Mucosa of stomach (tissue), 1 donor: ENCODE measurements at regions not wholly inside any gene's neighbourhood (a gene's known extent, or its start where the extent isn't known, plus 50 kb on each side); places are given as distances from the start of the nearest gene placed in this dataset.
"Not testable (repeated sequence)": the region's sequence is repeated elsewhere in the genome, so short reads cannot be mapped to it uniquely, and the experiment has no call there.

ENCODE experiments used
- H3K27me3 ChIP-seq: one replicate; pipeline ENCODE4 v1.7.0; 2013; ENCODE audit warnings: mild to moderate bottlenecking, low read length; ENCODE audit not compliant: control insufficient read depth, insufficient read depth
- H3K36me3 ChIP-seq: one replicate; pipeline ENCODE4 v1.7.0; 2013; ENCODE audit warnings: low read length; ENCODE audit not compliant: control insufficient read depth, insufficient read depth
- H3K4me1 ChIP-seq: one replicate; pipeline ENCODE4 v1.7.0; 2013; ENCODE audit warnings: mild to moderate bottlenecking, low read length; ENCODE audit not compliant: control insufficient read depth, insufficient read depth
- H3K4me3 ChIP-seq: one replicate; pipeline ENCODE4 v1.7.0; 2013; ENCODE audit warnings: low read length
- H3K9ac ChIP-seq: one replicate; pipeline ENCODE4 v1.7.0; 2013; ENCODE audit warnings: mild to moderate bottlenecking, low read length, moderate library complexity
- H3K9me3 ChIP-seq: one replicate; pipeline ENCODE4 v1.7.0; 2013; ENCODE audit warnings: mild to moderate bottlenecking, low read length, moderate library complexity; ENCODE audit not compliant: control insufficient read depth
- donor health status: Pancreatic carcinoma.

DNA sequence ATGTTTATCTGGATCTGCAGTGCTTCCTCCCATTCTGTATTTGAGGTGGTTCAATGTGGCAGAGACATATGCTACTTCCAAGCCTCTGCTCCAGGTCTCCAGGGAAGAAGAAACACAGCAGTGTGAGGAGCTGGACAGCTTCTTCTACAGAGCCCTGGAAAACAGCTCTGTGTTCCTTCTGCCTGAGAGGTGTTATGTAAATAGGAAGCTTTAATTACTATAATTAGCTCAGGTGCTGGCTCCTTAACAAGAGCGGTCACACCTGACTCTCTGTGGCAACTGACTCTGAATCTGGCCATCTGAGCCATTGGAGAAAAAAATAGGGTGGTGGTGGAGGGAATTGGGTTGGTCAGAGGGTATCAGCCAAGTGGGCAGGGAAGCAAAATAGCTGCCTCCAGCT lies 332.4 kb upstream of the BRINP1 start:
- Histone ChIP-seq H3K9me3 (no peaks in the 10 kb centered on the region), H3K4me3 (no peak overlapping the region), H3K36me3 (no peaks in the 10 kb centered on the region), H3K9ac (no peak overlapping the region), H3K4me1 (no peaks in the 10 kb centered on the region), H3K27me3 (no peaks in the 10 kb centered on the region)

DNA sequence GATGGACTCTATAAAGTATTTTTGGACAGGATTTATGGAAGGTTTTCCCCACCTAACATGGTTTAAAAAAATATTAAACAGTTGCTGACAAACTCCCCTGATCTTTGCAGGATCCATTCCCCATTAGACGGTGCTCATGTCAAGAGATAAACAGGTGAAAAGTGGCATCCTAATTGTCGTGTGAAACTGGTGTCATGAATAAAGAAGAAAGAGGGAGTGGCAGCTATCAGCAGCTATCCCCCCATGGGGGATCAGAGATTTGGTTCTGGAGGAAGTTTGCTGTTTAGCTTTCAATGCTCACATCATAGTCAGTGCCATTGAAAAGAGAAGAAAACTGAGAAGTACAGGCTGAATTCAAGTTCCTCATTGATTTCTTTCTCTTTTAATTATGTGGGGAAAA lies 329.3 kb upstream of the BRINP1 start:
- H3K4me3 ChIP-seq: no peak overlapping the region
- no peaks in the 10 kb centered on the region for H3K27me3 ChIP-seq
- H3K9me3 ChIP-seq: no peaks in the 10 kb centered on the region
- no peak overlapping the region for H3K9ac ChIP-seq
- no peaks in the 10 kb centered on the region for H3K36me3 ChIP-seq
- H3K4me1 ChIP-seq: no peaks in the 10 kb centered on the region

GRCh38 chr9:119697996-119698395 lies 328.8 kb upstream of the BRINP1 start:
- no peaks in the 10 kb centered on the region for H3K27me3 ChIP-seq
- H3K36me3 ChIP-seq: no peaks in the 10 kb centered on the region
- H3K4me3 ChIP-seq: no peak overlapping the region
- no peaks in the 10 kb centered on the region for H3K4me1 ChIP-seq
- no peaks in the 10 kb centered on the region for H3K9me3 ChIP-seq
- no peak overlapping the region for H3K9ac ChIP-seq

DNA sequence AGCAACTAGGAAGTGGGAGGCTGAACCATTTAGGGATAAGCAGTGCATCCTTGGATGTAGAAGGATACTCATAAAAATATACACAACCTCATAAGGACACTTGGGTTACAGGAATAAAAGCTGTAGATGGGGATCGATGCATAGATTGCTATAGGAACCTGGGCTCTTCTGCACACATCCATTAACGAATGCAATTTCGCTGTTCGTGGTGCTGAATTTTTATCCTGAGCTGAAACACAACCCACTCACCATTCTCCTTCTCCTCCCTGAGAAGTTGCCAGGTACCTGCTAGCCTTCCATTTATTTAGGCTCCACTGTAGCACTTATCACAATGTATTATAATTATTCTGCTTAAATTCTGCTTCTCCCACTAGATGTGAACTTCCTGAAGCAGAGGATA lies 320.6 kb upstream of the BRINP1 start:
- Histone ChIP-seq H3K4me3 (no peak overlapping the region), H3K27me3 (no peaks in the 10 kb centered on the region), H3K9ac (no peak overlapping the region), H3K9me3 (no peaks in the 10 kb centered on the region), H3K36me3 (no peaks in the 10 kb centered on the region), H3K4me1 (no peaks in the 10 kb centered on the region)

GRCh38 chr9:119688547-119688946 lies 319.3 kb upstream of the BRINP1 start:
- H3K27me3 ChIP-seq: no peaks in the 10 kb centered on the region
- H3K4me3 ChIP-seq: no peak overlapping the region
- H3K9ac ChIP-seq: no peak overlapping the region
- H3K9me3 ChIP-seq: no peaks in the 10 kb centered on the region
- no peaks in the 10 kb centered on the region for H3K4me1 ChIP-seq
- no peaks in the 10 kb centered on the region for H3K36me3 ChIP-seq

DNA sequence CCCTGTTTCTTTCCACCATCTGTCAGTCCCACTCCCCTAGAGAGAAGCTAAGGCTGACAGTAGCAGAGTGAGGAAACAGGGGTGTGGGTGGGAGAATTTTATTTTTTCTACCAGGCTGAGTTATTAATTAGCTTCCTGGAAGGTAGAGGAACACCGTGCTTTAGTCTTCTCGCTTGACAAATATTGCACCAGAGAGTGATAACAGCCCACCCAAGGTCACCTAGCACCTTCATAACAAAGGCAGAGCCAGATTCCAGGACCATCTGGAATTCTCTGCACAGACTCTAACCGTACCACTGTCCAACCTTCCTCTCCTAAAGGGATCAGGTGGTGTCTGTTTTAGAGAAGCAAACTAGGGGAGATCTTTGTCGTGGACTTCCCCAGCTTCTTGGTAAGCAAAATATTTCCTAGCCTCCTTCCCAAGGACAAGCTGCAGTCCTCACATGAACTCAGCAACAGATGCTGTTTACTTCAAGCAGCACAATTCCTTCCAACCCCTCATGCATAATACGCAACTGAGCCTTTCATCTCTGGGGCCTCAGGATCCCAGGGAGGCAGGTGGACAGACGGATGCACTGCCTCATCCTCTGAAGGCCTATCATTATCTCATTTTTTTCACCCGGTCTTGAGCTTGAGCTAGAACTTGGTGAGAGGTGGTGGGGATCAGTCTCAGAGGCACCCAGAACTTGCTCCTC lies 308.7 kb upstream of the BRINP1 start:
- H3K36me3 ChIP-seq: no peaks in the 10 kb centered on the region
- H3K27me3 ChIP-seq: no peaks in the 10 kb centered on the region
- H3K4me1 ChIP-seq: no peaks in the 10 kb centered on the region
- H3K9me3 ChIP-seq: no peaks in the 10 kb centered on the region
- no peak overlapping the region for H3K4me3 ChIP-seq
- H3K9ac ChIP-seq: no peak overlapping the region

DNA sequence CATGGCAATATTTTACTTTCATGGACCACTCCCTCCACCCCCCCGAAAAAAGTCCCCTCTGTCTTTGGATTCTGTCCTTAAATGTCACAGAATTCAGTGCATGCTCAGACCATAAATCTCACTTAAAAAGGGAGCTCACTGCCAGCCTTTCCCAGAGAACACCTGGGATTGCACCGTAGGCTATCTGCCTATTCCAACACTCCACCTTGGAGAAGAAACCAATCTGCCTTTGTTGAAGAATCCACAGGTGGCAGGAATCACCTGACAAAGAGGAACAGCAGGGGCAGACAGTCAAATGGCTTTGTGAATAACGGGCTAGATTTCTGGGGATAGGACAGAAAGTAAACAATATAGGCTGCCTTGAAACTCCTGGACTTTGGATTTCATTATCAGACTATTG lies 306.7 kb upstream of the BRINP1 start:
- no peak overlapping the region for H3K9ac ChIP-seq
- H3K27me3 ChIP-seq: no peaks in the 10 kb centered on the region
- no peak overlapping the region for H3K4me3 ChIP-seq
- H3K9me3 ChIP-seq: no peaks in the 10 kb centered on the region
- H3K4me1 ChIP-seq: no peaks in the 10 kb centered on the region
- no peaks in the 10 kb centered on the region for H3K36me3 ChIP-seq

GRCh38 chr9:119672763-119673162 lies 303.5 kb upstream of the BRINP1 start:
- not testable (repeated sequence) for H3K4me3 ChIP-seq, H3K9ac ChIP-seq, H3K9me3 ChIP-seq, H3K27me3 ChIP-seq, H3K36me3 ChIP-seq, H3K4me1 ChIP-seq

GRCh38 chr9:119667916-119668315 lies 298.7 kb upstream of the BRINP1 start:
- H3K27me3 ChIP-seq: no peaks in the 10 kb centered on the region
- no peak overlapping the region for H3K4me3 ChIP-seq
- no peaks in the 10 kb centered on the region for H3K4me1 ChIP-seq
- no peak overlapping the region for H3K9ac ChIP-seq
- H3K9me3 ChIP-seq: no peaks in the 10 kb centered on the region
- no peaks in the 10 kb centered on the region for H3K36me3 ChIP-seq

DNA sequence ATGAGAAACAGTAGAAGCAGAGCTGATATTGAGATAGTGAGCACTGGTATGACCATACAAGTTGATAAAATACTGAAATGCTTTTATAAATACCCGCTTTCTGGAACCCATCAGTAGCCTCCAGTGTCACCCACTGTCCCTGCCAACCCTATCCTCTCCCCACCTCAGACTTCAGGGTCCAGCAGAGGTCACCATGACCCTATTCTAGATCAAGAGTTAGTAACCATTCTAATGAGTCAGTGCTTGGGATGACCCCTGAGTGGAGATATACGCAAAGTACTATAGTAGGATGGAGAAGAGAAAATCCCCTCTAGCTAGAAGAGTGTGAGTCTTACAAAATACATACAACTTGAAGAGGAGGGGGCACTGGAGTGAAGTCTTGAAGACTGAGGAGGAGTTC lies 297.9 kb upstream of the BRINP1 start:
- H3K4me3 ChIP-seq: no peak overlapping the region
- H3K9ac ChIP-seq: no peak overlapping the region
- H3K4me1 ChIP-seq: no peaks in the 10 kb centered on the region
- no peaks in the 10 kb centered on the region for H3K36me3 ChIP-seq
- no peaks in the 10 kb centered on the region for H3K27me3 ChIP-seq
- H3K9me3 ChIP-seq: no peaks in the 10 kb centered on the region

DNA sequence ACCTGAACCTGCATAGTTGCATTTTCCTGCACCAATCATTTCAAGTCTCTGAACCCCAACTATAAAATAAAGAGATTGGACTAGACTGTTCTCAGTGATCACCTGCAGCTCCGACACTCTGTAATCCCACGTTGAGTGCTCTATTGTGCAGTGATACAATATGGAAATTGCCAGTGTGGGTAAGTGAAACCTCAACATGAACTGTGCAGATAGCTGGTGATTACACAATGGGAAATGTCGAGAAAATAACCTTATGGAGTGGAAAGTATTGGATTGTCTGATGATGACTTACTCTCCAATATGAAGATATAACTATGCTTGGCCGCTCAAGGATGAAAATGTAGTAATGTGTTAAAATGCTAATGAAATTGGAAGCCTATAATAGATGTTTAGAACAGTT lies 293.1 kb upstream of the BRINP1 start:
- Histone ChIP-seq H3K9ac (no peak overlapping the region), H3K9me3 (no peaks in the 10 kb centered on the region), H3K36me3 (no peaks in the 10 kb centered on the region), H3K4me3 (no peak overlapping the region), H3K4me1 (no peaks in the 10 kb centered on the region), H3K27me3 (no peaks in the 10 kb centered on the region)

- no peaks in the 10 kb centered on the region for H3K27me3 ChIP-seq
- H3K36me3 ChIP-seq: no peaks in the 10 kb centered on the region
- no peak overlapping the region for H3K4me3 ChIP-seq
- no peaks in the 10 kb centered on the region for H3K9me3 ChIP-seq
- H3K9ac ChIP-seq: no peak overlapping the region
- H3K4me1 ChIP-seq: no peaks in the 10 kb centered on the region
Observed at GRCh38 chr9:119652931-119653330, 283.7 kb upstream of the BRINP1 start.

DNA sequence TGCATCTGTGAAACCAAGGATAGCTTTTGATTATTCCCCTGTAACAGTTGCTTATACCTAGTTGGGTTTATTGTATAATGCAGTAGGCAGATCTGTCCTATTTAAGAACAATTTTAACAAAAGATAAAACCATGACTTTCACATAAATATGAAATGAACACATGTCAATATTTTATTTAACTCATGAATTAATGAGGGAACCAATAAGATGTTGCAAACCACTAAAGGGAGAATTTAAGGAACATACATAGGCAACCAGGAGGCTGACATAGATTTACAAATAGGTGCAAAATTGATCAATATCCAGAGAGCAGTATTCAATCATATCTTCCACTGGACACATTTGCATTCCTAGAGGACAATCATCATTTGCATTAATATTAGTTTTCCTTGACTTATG lies 280.0 kb upstream of the BRINP1 start:
- H3K4me1 ChIP-seq: no peaks in the 10 kb centered on the region
- H3K36me3 ChIP-seq: no peaks in the 10 kb centered on the region
- no peak overlapping the region for H3K4me3 ChIP-seq
- H3K9me3 ChIP-seq: no peaks in the 10 kb centered on the region
- H3K27me3 ChIP-seq: no peaks in the 10 kb centered on the region
- no peak overlapping the region for H3K9ac ChIP-seq
